Left colon (tissue), 2 donors: ENCODE measurements at regions not wholly inside any gene's neighbourhood (a gene's known extent, or its start where the extent isn't known, plus 50 kb on each side); places are given as distances from the start of the nearest gene placed in this dataset.

Experiments used
- ATAC-seq: fragments of 200-7000 bp; cut with Tn5 transposase; one replicate; pipeline ENCODE4 v1.9.1; 2020; ENCODE audit warnings: mild to moderate bottlenecking, moderate library complexity
- DNase-seq, 2 donors: peaks; one replicate each; pipeline ENCODE4 v3.0.0-alpha.2; 2020
- intact Hi-C, 2 donors: fragments of 100-400 bp; cut with DNase I in 1 of 2; cut with micrococcal nuclease in 1 of 2; formaldehyde crosslinking; loops; one replicate each; pipeline versions ENCODE4 v1.11.2 to v1.14.0; 2022; cut with DNase I, micrococcal nuclease
- donor health status: DM: no; HTN: no; CAD: no.
- donor health status: DM: yes; HTN: yes; CAD: no.

DNA sequence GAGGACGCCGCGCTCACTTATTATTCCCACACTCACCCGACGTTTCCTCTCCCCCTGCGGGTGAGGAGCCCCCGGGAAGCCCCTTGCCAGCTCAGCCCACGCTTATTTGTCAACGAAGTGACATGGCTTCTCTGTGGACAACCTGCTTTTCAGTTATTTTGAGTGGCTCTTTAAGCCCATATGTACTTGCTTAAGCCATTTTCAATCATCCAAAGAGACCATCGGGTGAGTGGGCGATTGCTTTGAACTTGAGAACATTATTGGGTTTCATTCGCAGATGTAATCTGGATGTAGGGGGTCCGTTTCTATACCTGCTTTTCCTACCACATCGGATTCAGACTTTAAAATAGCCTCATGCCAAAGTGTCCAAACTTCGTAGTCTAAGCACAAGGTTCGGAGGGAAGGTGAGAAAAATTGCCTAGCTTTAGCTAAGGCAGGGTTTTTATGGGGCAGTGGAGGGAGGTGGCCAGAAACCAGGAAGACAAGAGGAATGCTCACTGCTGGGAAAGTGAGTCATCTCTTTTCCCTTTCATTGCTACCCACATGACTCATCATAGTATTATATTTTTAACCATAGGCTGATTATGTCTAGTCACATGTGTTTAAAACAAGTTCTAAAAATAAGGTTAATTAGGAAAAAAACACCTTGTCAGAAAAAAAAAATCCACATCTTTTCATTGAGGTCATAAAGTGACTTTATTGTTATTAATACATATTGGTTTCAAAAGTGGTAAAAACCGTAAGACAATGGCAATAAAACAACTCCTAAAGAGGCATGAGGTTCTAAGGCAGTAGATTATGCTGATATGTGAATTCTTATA lies 773.1 kb upstream of the NR2F2 start:
- intact Hi-C loops: no loop called here
- ATAC-seq: no peak
- no peak for DNase-seq

DNA sequence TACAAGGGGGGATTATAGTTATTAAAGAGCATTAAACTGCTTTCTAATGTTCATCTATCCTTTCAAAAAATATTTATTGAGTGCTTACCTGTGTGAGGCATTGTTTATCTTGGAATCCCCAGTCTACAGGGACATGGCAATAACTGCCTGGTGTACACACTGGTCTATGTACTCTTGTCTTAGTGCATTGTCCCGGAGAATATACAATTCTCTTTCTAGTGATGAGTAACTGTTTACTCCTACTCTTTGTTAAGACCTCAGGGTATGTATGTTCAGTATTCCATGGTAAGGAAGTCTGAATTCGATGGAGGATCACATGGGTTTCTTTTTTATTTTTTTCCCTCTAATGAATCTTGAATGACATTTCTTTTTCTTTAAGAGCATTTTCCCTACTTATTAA lies 772.4 kb upstream of the NR2F2 start:
- intact Hi-C loops: no loop called here
- no peak for ATAC-seq
- no peak for DNase-seq

DNA sequence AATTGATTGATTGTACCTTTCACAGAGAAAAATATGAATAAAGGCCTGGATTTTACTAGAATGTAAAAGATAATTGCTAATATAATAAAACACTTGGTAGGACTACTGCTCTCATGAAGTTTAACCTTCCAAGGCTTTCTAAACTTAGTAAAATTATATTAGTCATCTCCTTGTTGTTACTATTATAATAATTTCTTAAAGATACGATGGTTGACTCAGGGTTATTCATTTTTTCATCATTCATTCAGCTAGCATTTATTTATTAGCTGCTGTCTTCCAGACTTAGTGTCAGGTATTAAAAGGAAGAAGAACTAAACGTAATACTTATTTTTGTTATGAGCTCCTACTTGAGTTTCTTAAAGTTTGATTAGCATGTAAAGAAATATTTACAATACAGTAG lies 771.6 kb upstream of the NR2F2 start:
- intact Hi-C loops: no loop called here

DNA sequence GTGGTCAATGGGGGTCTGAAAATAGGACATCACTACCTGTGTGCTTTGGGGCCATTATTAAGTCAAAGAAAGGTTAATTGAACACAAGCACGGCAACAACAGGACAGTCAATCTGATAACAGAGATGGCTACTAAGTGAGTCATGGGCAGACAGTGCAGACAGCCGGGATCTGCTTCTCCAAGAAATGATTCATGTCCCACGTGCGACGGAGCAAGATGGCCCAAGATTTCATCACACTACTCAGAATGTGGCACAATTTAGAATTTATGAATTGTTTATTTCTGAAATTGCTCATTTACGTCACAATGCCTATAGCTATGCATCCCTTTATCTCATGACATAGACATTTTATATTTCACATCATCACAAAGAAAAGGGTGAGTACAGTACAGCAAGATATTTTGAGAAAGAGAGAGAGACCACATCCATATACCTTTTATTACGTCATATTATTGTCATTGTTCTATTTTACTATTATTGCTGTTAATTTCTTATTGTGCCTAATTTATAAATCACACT lies 770.6 kb upstream of the NR2F2 start:
- ATAC-seq (no peak), DNase-seq (no peak)
- intact Hi-C loops: no loop called here

More for the DNA sequence above, 771.6 kb upstream of the NR2F2 start:
- DNase-seq: no peak
- ATAC-seq: no peak

DNA sequence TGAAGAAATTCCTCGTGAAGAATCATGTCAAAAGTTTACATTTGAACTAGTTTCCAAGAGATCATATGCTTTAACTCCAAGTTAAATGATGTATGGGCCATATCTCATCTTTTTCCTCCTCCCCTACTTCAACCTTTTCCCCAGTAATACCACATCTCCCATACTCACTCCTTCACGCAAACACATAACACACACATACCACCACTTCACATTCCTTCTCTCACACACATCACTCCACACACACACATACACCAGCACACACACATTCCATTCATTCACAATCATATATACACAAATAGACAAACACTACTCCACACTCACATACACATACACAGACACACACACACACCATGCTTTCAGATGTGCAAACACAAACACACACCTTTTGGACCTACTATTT lies 769.0 kb upstream of the NR2F2 start:
- ATAC-seq (no peak), DNase-seq (no peak)
- intact Hi-C loops: no loop called here

DNA sequence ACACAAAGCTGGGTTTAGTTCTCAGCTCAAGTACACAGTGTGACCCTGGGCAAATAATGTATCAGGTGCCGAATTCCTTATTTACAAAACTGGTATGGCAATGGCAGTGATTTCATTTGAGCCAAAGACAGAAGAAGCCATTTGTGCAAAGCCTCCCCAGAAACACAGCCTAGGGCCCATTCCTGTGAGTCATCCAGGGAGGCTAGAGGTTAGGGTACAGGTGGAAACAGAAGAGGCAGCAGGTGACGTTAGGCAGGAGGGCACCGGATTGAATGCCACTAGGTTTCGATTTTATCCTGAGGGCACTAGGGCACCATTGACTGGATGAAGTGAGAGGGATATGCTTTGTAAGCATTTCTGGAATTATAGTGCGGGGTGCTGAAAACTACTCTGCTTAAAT lies 766.9 kb upstream of the NR2F2 start:
- intact Hi-C loops: no loop called here
- DNase-seq: no peak
- ATAC-seq: no peak

DNA sequence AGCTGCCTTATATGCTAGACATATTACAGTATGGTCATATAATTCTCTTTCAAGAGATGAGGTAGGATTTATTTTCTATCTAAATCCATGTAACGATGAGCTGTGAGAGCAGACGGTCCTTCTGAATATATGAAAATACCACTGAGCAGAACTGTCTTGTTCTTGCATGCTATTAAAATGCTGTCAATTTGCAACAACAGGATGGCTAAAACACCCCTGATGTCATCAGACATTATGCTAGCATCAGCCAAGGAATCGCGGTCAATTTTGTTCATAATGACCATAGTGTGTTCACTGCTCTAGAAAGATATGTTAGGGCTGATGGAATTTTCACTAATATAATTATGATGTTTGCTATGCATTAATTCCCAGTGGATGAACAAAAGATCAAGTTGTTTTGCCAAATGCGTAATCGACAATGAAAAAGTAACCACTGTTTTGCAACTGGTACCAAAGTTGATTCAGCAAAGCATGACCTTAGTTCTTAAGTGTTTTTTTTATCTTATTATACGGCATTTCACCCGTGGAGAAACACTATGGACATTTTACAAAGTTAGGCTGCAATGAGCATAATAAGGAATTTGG lies 765.4 kb upstream of the NR2F2 start:
- DNase-seq (no peak), ATAC-seq (no peak)
- intact Hi-C loops: no loop called here

DNA sequence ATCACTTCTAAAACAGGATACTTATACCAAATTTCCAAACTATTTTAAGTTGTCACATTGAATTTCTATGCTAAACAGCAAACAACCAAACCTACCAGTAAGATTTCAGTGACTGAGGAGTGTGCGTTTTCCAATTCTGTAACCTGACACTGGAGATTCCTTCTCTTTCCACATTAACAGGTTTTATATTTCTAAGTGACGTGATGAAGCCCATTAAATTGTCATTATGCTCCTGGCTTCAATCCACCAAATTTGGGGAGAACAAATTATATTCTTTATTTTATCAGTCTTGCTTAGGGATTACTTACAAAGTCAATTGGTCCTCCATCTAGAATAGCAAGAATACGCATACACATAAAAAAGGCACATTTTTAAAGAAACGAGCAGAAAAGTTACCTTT lies 764.8 kb upstream of the NR2F2 start:
- intact Hi-C loops: no loop called here
- no peak for DNase-seq
- no peak for ATAC-seq

DNA sequence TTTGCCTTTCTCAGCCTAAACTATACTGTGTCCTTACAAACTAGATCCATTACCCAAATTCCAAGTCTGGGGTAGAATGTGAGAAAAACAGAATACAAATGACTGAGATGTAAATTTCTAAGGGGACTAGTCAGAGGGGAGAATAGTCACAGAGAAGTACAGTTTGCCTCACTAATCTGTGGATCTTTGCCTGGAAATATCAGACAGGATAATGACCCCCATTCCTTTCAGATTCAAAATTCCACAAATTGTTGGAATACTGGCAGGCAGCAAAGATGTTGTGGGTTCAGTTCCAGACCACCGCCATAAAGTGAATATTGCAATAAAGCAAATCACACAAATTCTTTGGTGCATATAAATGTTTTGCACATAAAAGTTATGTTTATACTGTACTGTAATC lies 762.8 kb upstream of the NR2F2 start:
- ATAC-seq (no peak), DNase-seq (no peak)
- intact Hi-C loops: no loop called here

DNA sequence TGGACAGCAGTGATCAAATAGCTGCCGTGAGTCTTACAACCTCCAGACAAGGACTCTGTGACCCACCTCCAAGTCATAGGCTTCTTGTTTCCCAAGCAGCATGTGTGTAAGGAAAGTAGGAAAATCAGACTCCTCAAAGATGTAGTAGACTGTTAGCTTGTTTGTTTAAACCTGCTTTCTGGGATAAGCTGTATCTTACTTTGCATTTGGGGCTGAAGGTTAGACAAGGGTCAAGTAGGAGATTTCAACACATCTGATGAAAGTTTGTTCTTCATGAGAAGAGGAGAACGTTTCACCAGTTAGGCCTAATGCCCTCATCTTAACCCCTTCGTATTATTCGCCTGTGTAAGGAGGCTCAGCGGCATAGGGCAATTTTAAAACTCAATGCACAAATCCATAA lies 756.4 kb upstream of the NR2F2 start:
- ATAC-seq: no peak
- intact Hi-C loops: no loop called here

DNA sequence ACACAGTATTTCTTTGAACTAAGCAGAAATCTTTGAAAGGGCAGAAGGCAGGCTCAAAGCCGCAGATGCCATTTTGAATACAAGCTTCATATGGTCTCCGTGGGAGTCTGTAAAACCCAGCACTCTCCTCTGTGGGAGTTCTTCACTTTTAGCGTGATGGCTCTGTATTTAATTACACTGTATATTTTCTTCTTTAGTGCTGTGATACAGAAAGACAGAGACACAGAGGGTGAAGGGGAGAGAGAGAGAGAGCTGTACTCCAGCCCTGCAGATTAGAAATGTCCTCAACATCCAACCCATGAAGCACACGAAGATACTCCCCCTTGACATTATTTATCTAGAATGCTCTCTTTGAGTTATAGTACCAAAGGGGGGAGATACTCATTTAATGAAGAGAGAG lies 752.6 kb upstream of the NR2F2 start:
- ATAC-seq (no peak), DNase-seq (no peak)
- intact Hi-C loops: no loop called here

More for the DNA sequence above, 756.4 kb upstream of the NR2F2 start:
- DNase-seq: no peak

DNA sequence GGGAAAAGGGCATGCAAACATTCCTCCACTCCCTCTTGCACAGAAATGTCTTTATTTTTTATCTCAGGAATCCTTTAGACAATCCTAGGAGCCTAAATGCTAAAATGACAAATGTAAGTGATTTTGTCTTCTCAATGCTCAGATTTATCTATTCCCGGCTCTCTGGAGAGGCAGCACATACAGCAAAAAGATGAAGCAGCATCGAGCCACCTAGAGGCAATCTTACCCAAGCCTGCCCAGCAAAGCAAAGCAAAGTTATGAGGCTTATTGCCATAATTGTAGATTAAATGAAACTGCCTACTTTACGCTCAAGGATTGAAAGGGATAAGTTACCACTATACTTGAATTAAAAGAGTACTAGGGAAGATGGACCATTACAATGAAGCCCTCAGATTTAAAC lies 750.4 kb upstream of the NR2F2 start:
- intact Hi-C loops: no loop called here
- DNase-seq: no peak
- ATAC-seq: no peak

DNA sequence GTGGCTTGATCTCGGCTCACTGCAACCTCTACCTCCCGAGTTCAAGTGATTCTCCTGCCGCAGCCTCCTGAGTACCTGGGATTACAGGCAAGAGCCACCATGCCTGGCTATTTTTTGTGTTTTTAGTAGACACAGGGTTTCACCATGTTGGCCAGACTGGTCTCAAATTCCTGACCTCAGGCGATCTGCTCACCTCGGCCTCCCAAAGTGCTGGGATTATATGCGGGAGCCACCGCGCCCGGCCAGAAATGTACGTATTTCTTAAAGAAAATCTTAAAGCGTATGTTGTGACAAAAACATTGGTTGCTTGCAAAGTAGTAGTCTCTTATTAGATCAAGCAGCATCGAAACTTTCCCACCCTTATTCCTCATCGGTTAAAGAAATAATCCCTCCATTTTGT lies 748.9 kb upstream of the NR2F2 start:
- DNase-seq: no peak

DNA sequence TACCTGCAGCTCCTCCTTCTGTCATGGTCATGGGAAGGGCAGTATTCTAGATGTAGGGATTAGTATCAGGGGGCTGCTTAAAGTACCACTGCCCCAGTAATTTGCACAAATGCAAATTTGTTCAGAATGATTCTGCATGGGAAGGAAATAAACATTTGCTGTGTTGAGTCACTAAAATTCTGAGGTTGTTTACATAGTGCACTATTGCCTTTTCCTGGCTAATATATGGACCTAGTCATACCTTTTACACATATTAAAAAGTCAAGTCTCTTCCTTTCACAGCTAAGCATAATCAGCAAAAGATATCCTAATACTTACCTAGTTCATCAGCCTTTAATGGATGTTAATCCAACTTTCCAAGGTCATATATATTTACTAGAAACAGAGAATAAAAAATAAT lies 746.4 kb upstream of the NR2F2 start:
- DNase-seq: no peak
- intact Hi-C loops: no loop called here
- no peak for ATAC-seq

More for the DNA sequence above, 748.9 kb upstream of the NR2F2 start:
- ATAC-seq: no peak
- intact Hi-C loops: no loop called here

DNA sequence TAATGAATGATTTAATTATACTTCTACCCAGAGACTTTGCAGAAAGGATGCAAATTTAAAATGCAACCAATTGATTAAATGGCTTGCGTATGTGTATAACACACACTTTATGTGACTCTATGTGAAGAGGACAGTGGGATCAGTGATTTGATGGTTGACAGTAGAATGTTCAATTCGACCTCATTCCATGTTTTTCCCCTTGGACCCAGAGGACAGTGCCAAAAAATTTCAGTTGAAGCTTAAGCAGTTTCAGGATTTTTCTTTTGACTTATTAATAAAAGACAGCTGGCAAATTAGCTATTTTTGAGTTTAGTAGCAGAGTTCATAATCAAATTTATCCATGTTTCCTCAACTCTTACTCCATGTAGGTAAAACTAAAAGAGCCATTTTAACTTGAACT lies 742.4 kb upstream of the NR2F2 start:
- no peak for DNase-seq
- intact Hi-C loops: no loop called here
- no peak for ATAC-seq

DNA sequence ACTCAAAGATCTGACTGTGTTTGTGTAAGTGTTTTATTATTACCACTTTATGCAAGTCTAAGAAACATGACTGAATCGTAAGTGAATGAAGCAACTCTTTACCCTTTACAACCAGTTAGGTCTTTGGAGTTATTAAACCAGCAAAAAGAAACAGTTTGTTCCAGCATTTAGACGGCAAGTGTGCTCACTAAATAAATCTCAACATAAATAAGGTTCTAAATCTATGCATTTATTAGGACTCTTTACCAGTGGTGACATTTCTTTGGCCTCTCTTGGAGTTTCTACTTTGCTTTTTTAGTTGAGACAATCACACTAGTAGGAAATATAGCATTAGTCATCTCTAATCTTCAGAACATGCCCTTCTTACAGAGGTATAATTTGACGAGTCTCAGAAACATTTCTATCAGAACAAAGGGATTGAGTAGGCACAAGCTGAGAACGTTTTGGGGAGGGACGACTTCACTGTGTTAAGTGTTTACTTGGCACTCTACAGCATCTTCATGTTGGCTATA lies 739.9 kb upstream of the NR2F2 start:
- ATAC-seq: no peak
- intact Hi-C loops: no loop called here
- DNase-seq: no peak

DNA sequence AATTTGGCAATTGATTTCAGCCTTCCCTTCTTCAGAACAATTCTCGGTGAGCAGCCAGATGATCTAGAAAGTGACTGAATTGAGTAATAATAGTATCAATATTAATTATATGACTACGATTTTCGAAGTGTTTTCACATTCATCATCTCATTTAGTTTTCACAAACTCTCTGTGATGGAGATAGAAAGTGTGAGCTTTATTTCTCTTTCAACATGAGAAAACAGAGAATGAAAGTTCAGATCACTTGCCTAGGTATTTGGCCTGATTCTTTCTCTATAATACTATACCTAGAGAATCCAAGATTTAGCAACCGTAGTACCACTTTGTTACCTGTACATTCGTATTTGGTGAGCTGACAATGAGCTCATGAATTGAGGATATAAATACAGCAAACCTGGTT lies 739.2 kb upstream of the NR2F2 start:
- no peak for ATAC-seq
- DNase-seq: no peak
- intact Hi-C loops: no loop called here

DNA sequence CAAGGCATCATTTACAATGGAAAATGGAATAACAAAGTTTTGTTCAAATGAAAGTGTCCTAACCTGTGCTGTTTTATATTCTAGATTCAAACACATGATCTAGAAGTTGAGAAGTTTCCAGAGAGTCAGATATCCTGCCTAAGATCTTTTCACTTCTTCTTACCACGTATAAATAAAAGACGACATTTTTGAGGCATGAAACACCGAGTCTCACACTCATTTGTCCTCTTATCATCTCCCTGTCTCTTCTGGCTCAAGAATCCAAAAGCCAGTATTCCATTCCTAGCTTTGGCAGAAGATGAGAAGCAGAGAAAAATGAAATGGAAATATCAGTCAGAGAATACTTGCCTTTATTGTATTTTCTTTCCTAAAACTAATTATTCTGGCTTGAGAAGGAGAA lies 738.6 kb upstream of the NR2F2 start:
- intact Hi-C loops: no loop called here
- DNase-seq (no peak), ATAC-seq (no peak)

DNA sequence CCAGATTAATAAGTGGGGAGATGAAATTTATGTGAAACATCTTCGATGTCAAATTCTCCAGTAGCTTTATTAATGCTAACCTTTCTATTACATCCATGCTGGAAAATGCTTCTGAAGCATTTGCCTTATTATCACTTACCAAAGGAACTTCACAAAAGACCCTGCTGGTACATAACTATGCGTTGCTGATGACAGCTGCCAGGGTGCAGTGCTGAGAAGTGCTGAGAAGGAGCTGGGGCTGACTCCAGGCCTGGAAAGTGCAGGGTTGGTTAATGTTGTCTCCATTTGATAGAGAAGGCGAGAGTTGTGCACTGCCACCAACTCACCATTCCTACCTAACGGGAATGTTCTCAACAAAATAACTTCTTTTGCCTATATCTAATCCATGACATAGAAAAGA lies 736.0 kb upstream of the NR2F2 start:
- intact Hi-C loops: no loop called here
- DNase-seq (no peak), ATAC-seq (no peak)

DNA sequence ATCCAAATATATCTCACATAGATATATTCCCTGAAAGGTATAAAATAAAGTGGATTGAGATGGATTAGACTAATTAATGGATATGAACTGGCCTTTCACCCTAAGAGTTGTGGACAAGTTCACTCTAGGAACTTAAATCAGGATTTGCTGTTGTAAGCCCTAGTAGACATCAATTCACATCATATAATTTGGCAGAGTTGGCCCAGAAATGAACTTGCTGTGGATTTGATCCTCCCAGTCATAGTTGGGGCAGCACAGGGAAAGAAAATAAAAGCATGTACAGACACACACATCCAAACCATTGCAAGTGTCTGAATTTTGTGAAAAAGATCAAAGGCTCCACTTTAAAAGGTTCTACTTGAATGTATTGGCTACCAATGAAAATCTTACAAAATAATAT lies 734.7 kb upstream of the NR2F2 start:
- no peak for ATAC-seq
- intact Hi-C loops: no loop called here
- no peak for DNase-seq

DNA sequence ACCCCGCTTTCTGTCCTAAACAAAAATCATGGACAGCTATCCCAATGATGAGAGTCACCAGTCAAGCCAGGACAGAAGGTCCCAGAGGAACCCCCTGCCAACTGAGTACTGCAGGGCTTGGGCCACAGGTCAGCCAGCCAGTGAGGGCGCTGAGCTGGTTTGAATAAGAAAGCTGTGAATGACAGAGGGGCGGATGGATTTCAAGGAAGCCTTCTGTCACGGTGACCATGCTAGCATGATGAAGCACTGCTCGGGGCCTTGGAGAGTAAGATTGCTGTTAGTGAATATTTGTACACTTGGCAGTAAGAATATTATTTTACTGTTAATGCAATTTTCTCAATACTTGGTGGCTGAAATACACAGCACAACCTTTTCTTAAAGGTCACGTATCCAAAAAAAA lies 734.0 kb upstream of the NR2F2 start:
- intact Hi-C loops: no loop called here
- ATAC-seq: no peak
- no peak for DNase-seq
